ENCODE measurements at regions not wholly inside any gene's neighbourhood (a gene's known extent, or its start where the extent isn't known, plus 50 kb on each side); places are given as distances from the start of the nearest gene placed in this dataset.

DNA sequence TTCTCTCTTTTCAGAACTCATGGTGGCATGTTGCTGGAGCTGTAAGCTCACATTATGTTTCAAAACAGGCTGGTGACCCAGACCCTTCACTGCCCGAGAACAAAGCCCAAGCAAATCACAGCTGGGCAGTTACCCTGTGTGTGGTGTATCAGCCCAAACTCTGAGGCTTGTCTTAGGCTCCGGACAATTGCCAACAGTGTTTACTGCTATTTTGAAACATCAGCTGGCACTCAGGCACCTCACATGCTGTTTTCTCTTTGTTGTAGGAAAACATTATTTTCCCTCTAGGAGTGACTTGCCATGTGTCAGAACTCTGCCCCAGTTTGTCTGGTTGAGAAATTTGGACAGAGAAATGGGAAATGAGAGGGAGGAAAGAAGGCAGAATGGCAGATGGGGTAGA, 237.6 kb upstream of the APCDD1 start:
- no peak for DNase-seq
- H3K4me3 ChIP-seq (ENCODE audit: low read depth, low read length): no peak overlapping the region
- no peak overlapping the region for H3K27ac ChIP-seq
- in situ Hi-C loops (cut with HindIII; ENCODE audit: low pct_ligation_motif_present, low sequenced_read_pairs): no loop called here
- H3K27me3 ChIP-seq (replicated peaks): no peaks in the 10 kb centered on the region
- H3K36me3 ChIP-seq (replicated peaks): no peaks in the 10 kb centered on the region
- TF ChIP-seq, protein P1, sequence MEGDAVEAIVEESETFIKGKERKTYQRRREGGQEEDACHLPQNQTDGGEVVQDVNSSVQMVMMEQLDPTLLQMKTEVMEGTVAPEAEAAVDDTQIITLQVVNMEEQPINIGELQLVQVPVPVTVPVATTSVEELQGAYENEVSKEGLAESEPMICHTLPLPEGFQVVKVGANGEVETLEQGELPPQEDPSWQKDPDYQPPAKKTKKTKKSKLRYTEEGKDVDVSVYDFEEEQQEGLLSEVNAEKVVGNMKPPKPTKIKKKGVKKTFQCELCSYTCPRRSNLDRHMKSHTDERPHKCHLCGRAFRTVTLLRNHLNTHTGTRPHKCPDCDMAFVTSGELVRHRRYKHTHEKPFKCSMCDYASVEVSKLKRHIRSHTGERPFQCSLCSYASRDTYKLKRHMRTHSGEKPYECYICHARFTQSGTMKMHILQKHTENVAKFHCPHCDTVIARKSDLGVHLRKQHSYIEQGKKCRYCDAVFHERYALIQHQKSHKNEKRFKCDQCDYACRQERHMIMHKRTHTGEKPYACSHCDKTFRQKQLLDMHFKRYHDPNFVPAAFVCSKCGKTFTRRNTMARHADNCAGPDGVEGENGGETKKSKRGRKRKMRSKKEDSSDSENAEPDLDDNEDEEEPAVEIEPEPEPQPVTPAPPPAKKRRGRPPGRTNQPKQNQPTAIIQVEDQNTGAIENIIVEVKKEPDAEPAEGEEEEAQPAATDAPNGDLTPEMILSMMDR (IDR thresholded peaks at IDR 0.05; ENCODE audit: low read depth, low read length, missing control alignments): no peak

DNA sequence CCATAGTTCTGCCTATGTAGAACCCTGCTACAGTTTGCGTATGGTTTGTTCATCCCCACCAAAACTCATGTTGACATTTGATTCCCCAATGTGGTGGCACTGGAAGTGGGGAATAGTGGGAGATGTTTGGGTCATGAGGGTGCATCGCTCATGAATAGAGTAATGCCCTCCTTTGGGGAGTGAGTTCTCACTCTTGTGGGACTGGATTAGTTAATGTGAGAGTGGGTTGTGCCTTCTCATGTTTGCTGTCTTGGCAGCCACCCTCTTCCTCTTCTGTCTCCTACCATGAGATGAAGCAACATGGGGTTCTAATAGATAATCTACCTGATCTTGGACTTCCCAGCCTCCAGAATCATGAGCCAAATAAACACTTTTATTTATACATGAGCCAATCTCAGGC, 237.2 kb upstream of the APCDD1 start:
- TF ChIP-seq, protein P1 (IDR thresholded peaks at IDR 0.05; ENCODE audit: low read depth, low read length, missing control alignments): no peak
- no peak overlapping the region for H3K4me3 ChIP-seq (ENCODE audit: low read depth, low read length)
- H3K36me3 ChIP-seq (replicated peaks): no peaks in the 10 kb centered on the region
- H3K27ac ChIP-seq: no peak overlapping the region
- in situ Hi-C loops (cut with HindIII; ENCODE audit: low pct_ligation_motif_present, low sequenced_read_pairs): no loop called here
- no peaks in the 10 kb centered on the region for H3K27me3 ChIP-seq (replicated peaks)
- DNase-seq: no peak

- no peak for DNase-seq
- no peak overlapping the region for H3K4me3 ChIP-seq (ENCODE audit: low read depth, low read length)
- in situ Hi-C loops (cut with HindIII; ENCODE audit: low pct_ligation_motif_present, low sequenced_read_pairs): no loop called here
- H3K27me3 ChIP-seq (replicated peaks): no peaks in the 10 kb centered on the region
- TF ChIP-seq, protein P1 (IDR thresholded peaks at IDR 0.05; ENCODE audit: low read depth, low read length, missing control alignments): no peak
- H3K27ac ChIP-seq: no peak overlapping the region
- H3K36me3 ChIP-seq (replicated peaks): no peaks in the 10 kb centered on the region
Measured at GRCh38 chr18:10225300-10225699, 229.1 kb upstream of the APCDD1 start.

DNA sequence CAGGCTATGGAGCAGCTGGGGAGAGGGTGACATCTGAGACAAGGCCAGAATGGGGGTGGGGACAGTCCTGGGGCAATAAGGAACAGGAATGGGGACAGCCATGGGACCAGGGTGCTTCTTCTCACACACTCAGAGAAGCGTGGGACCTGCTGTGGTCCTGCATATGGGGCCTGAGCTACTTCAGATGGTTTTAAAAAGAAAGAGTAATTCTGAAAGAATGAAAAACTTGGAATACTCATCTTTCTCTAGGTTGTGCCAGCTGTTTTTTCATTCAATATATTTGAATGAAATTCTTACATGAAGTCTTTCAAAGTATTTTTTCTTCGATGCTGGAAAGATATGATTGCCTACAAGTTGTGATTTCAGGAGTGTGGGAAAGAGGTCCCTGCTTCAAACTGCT, 227.5 kb upstream of the APCDD1 start:
- Histone ChIP-seq H3K4me3 (ENCODE audit: low read depth, low read length) (no peak overlapping the region), H3K27ac (no peak overlapping the region), H3K36me3 (replicated peaks) (no peaks in the 10 kb centered on the region), H3K27me3 (replicated peaks) (no peaks in the 10 kb centered on the region)
- DNase-seq: no peak
- TF ChIP-seq, protein P1 (IDR thresholded peaks at IDR 0.05; ENCODE audit: low read depth, low read length, missing control alignments): no peak
- in situ Hi-C loops (cut with HindIII; ENCODE audit: low pct_ligation_motif_present, low sequenced_read_pairs): no loop called here

DNA sequence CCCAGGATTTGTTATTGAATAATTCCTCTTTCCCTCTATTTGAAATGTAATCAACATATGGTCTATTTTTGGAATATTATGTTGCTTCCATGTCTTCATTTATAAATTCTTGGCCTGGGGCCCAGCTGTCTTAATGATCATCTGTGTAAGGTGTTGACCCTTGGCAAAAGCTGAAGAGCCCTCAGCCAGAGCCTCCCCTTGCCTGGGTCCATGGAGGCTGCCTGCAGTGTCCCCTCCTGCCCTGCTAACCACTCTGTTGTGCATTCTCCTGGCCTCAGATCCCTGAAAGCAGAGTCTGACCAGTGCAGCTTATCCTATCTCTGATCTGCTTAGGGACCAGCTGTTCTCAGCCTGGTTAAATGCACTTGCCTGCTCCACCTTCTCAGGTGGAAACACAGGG, 226.1 kb upstream of the APCDD1 start:
- TF ChIP-seq, protein P1 (IDR thresholded peaks at IDR 0.05; ENCODE audit: low read depth, low read length, missing control alignments): no peak
- Histone ChIP-seq H3K27me3 (replicated peaks) (no peaks in the 10 kb centered on the region), H3K36me3 (replicated peaks) (no peaks in the 10 kb centered on the region), H3K4me3 (ENCODE audit: low read depth, low read length) (no peak overlapping the region), H3K27ac (no peak overlapping the region)
- in situ Hi-C loops (cut with HindIII; ENCODE audit: low pct_ligation_motif_present, low sequenced_read_pairs): no loop called here
- DNase-seq: no peak

DNA sequence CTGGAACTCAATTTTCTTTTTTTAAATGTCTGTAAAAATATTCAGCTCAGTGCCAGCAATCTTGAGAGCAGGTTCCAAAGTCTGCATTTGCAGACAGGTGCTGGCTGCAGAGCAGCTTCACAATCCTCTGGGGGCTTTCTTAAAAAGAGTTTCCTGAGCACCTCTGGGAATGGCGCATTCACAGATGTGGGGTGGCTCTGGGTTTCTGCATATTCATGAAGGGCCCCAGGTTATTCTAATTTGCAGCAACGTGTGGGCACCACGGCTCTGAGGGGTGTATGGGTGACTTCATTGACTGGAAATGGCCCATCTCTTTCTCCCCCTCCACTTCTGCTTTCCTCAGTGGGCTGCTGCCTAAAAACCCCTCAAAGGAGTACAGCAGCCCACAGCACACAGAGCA, 225.0 kb upstream of the APCDD1 start:
- in situ Hi-C loops (cut with HindIII; ENCODE audit: low pct_ligation_motif_present, low sequenced_read_pairs): no loop called here
- Histone ChIP-seq H3K27me3 (replicated peaks) (no peaks in the 10 kb centered on the region), H3K36me3 (replicated peaks) (no peaks in the 10 kb centered on the region), H3K27ac (no peak overlapping the region), H3K4me3 (ENCODE audit: low read depth, low read length) (no peak overlapping the region)
- TF ChIP-seq, protein P1 (IDR thresholded peaks at IDR 0.05; ENCODE audit: low read depth, low read length, missing control alignments): no peak
- DNase-seq: no peak

All from brain microvascular endothelial cell (primary cell).